GM23248 (cell line): ENCODE measurements at regions not wholly inside any gene's neighbourhood (a gene's known extent, or its start where the extent isn't known, plus 50 kb on each side); places are given as distances from the start of the nearest gene placed in this dataset.

Experiments
- DNase-seq: peaks from one replicate; pipeline ENCODE4 v3.0.0-alpha.2; 2015
- H2AFZ ChIP-seq: fragments of 200-600 bp; sonication (generic); 2 replicates; pipeline ENCODE4 v1.6.1; 2016; ENCODE audit warnings: antibody characterized with exemption
- H3F3A ChIP-seq: fragments of 200-600 bp; sonication (generic); 2 replicates; pipeline ENCODE4 v1.6.1; 2016; ENCODE audit warnings: mild to moderate bottlenecking, antibody characterized with exemption, mixed run types; ENCODE audit not compliant: insufficient read depth
- H3K27ac ChIP-seq: fragments of 200-600 bp; sonication (generic); 2 replicates; pipeline ENCODE4 v1.5.1; 2016; ENCODE audit warnings: mild to moderate bottlenecking
- H3K27me3 ChIP-seq: fragments of 200-600 bp; sonication (generic); replicated peaks from 2 replicates; pipeline ENCODE4 v1.6.1; 2016; ENCODE audit warnings: mild to moderate bottlenecking; ENCODE audit not compliant: insufficient read depth
- H3K36me3 ChIP-seq: fragments of 200-600 bp; sonication (generic); 2 replicates; pipeline ENCODE4 v1.6.1; 2016; ENCODE audit warnings: low read depth, mild to moderate bottlenecking
- H3K4me1 ChIP-seq: fragments of 200-600 bp; sonication (generic); 2 replicates; pipeline ENCODE4 v1.6.1; 2016; ENCODE audit warnings: mild to moderate bottlenecking; ENCODE audit not compliant: insufficient read depth
- H3K4me2 ChIP-seq: fragments of 200-600 bp; sonication (generic); one replicate; pipeline ENCODE4 v1.6.1; 2016; ENCODE audit warnings: mild to moderate bottlenecking; ENCODE audit not compliant: unreplicated experiment
- H3K4me3 ChIP-seq: fragments of 200-600 bp; sonication (generic); 2 replicates; pipeline ENCODE4 v1.5.1; 2016; ENCODE audit warnings: mild to moderate bottlenecking
- H3K79me2 ChIP-seq: fragments of 200-600 bp; sonication (generic); 2 replicates; pipeline ENCODE4 v1.6.1; 2016; ENCODE audit warnings: mild to moderate bottlenecking; ENCODE audit not compliant: insufficient read depth
- H3K9ac ChIP-seq: fragments of 200-600 bp; sonication (generic); 2 replicates; pipeline ENCODE4 v1.6.1; 2016; ENCODE audit warnings: mild to moderate bottlenecking
- H3K9me2 ChIP-seq: fragments of 200-600 bp; sonication (generic); 2 replicates; pipeline ENCODE4 v1.6.1; 2016; ENCODE audit warnings: mixed run types, mild to moderate bottlenecking, moderate library complexity; ENCODE audit not compliant: insufficient read depth
- H3K9me3 ChIP-seq: fragments of 200-600 bp; sonication (generic); one replicate; pipeline ENCODE4 v1.6.1; 2017; ENCODE audit warnings: low read depth
- H4K20me1 ChIP-seq: fragments of 200-600 bp; sonication (generic); 2 replicates; pipeline ENCODE4 v1.6.0; 2016; ENCODE audit not compliant: insufficient read depth
- EZH2 ChIP-seq: fragments of 200-600 bp; sonication (generic); IDR thresholded peaks from 2 replicates; pipeline ENCODE4 v1.6.1; 2018; ENCODE audit warnings: antibody characterized with exemption, mild to moderate bottlenecking; ENCODE audit not compliant: insufficient read depth, poor library complexity, severe bottlenecking
- EZH2phosphoT487 ChIP-seq: fragments of 200-600 bp; sonication (generic); IDR thresholded peaks from 2 replicates; pipeline ENCODE4 v1.6.1; 2018; ENCODE audit warnings: antibody characterized with exemption, moderate library complexity, mild to moderate bottlenecking, low read depth; ENCODE audit not compliant: insufficient read depth
- WGBS, 2 experiments: methylation state at CpG; one replicate each; pipeline ENCODE4 v1.1.6; 2015 to 2017; ENCODE audit warnings: low lambda C conversion rate in 2 of 2, low coverage in 1 of 2; ENCODE audit errors: missing lambda C conversion rate in 2 of 2; 5-methylcytosine and 5-hydroxymethylcytosine counted together
- in situ Hi-C: fragments of 300-500 bp; cut with MboI; formaldehyde crosslinking; loops from 2 replicates; pipeline ENCODE4 v1.15.0; 2020

DNA sequence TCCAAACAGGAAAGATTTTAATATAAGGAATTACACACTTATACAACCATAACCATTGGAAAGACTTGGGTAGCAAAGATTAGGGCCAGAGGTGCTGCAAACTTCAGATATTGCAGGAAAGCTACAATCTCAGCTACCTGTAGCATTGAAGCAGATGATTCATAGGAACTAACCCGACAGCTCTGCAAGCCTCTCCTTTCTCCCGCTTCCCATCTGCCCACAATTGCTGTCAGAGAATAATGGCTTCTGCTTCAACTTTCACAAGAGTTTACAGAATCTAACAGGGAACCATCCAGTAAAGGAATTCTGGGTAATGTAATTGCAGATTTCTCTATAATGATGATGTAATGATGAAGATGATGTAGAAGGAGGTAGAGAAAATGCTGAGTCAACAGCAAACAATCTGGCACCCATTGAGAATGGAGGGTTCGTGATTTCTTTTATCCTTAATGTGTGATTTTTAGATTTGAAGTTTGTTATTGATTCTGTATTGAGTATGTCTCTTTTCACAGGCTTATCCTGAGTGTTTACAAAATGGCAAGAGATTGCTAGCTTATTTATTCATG, 70.8 kb upstream of the USP47 start:
- Histone ChIP-seq H3K4me2 (no peak overlapping the region), H3K79me2 (no peaks in the 10 kb centered on the region)
- in situ Hi-C loops = no loop called here

DNA sequence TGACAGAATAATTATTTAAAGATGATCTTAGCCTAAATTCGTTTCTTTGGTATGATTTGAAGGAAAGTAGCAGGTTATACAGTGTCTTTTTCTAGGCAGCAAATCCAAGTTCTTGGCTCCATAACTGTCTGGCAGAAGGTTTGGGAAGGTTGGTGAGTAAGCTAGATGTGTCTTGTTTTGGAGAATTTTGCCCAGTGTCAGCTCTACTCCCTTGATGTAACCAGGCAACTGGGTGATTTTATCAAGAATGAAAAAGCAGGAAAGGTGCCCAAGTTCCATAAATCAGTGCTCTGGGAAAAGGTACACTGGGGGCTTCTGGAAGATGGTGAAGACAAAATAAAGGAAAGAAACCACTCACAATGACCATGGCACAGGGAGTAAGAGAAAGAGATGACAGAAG, 71.5 kb upstream of the USP47 start:
- in situ Hi-C loops = no loop called here
- Histone ChIP-seq H3K9me2 (no peaks in the 10 kb centered on the region), H3K4me1 (no peaks in the 10 kb centered on the region), H3K9ac (no peak overlapping the region), H3K27ac (no peak overlapping the region), H3F3A (no peaks in the 10 kb centered on the region), H3K4me3 (no peak overlapping the region), H3K36me3 (no peaks in the 10 kb centered on the region), H3K9me3 (no peaks in the 10 kb centered on the region), H3K27me3 (peaks cover 75% of the 10 kb centered on the region), H2AFZ (no peak overlapping the region), H3K4me2 (no peak overlapping the region), H3K79me2 (no peaks in the 10 kb centered on the region), H4K20me1 (no peaks in the 10 kb centered on the region)
- DNase-seq = no peak
- TF ChIP-seq EZH2phosphoT487 (no peak), EZH2 (no peak)
- 0 to 3% methylated on average over 1 of the region's 1 CpG for WGBS, 2 experiments

More for the DNA sequence above, 70.8 kb upstream of the USP47 start:
- Histone ChIP-seq H3K9ac (no peak overlapping the region), H3K9me2 (no peaks in the 10 kb centered on the region), H3K4me1 (no peaks in the 10 kb centered on the region), H3K27ac (no peak overlapping the region), H3K4me3 (no peak overlapping the region), H2AFZ (no peak overlapping the region), H4K20me1 (no peaks in the 10 kb centered on the region), H3K9me3 (no peaks in the 10 kb centered on the region), H3K27me3 (peaks cover 76% of the 10 kb centered on the region), H3F3A (no peaks in the 10 kb centered on the region), H3K36me3 (no peaks in the 10 kb centered on the region)
- no peak for TF ChIP-seq EZH2
- TF ChIP-seq EZH2phosphoT487 = no peak
- DNase-seq = no peak
- WGBS, 2 experiments = 83 to 84% methylated on average over 3 of the region's 3 CpGs

DNA sequence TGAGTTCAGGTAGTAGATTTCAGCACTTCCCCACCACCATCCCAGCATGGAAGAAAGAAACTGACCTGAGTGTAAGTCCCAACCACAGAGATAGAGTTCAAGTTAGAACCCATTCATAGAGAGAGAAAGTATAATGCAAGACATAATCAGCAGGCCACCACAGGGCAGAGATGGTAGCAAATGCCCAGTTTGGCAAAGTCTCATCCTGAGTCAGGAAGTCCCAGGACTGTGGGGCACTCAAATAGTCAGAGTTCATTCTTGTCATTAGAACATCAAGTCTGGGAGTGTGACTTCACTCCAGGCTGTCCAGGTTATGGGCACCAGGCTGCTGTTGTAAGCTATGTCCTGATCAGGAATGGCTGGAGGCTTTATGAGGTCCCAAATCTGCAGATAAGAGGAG, 72.0 kb upstream of the USP47 start:
- Histone ChIP-seq H3K9ac (no peak overlapping the region), H4K20me1 (no peaks in the 10 kb centered on the region), H3K9me2 (no peaks in the 10 kb centered on the region), H3K79me2 (no peaks in the 10 kb centered on the region), H3K27me3 (peaks cover 75% of the 10 kb centered on the region), H3K4me2 (no peak overlapping the region), H3K9me3 (no peaks in the 10 kb centered on the region), H3K4me3 (no peak overlapping the region), H3K36me3 (no peaks in the 10 kb centered on the region), H2AFZ (no peak overlapping the region), H3K27ac (no peak overlapping the region), H3F3A (no peaks in the 10 kb centered on the region), H3K4me1 (no peaks in the 10 kb centered on the region)
- TF ChIP-seq EZH2phosphoT487 (no peak), EZH2 (no peak)
- in situ Hi-C loops = no loop called here
- DNase-seq = no peak

DNA sequence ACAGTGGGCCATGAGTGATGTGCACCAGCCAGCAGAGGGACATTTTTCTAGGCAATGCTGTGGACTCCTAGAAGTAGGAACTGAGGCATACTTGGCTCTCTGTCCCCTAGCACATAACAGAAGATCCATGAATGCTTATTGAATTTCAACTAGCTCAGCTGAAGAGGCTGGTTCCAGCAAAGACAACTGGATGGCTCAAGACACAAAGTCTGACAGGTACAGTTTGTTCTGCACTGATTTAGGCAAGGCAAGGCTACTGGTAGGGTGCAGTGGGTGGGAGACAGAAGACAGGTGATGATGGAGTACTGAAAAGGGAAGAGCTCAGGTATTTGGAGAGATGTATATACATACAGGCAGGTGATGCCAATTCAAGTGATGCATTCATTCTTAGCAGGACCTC, 72.4 kb upstream of the USP47 start:
- H4K20me1 ChIP-seq = no peaks in the 10 kb centered on the region
- in situ Hi-C loops = no loop called here
- no peaks in the 10 kb centered on the region for H3K4me1 ChIP-seq
- no peak overlapping the region for H3K4me3 ChIP-seq
- no peaks in the 10 kb centered on the region for H3K9me2 ChIP-seq
- no peak overlapping the region for H2AFZ ChIP-seq
- H3K79me2 ChIP-seq = no peaks in the 10 kb centered on the region
- no peak overlapping the region for H3K9ac ChIP-seq
- no peak for DNase-seq
- no peak overlapping the region for H3K27ac ChIP-seq
- no peaks in the 10 kb centered on the region for H3K36me3 ChIP-seq
- H3K4me2 ChIP-seq = no peak overlapping the region
- H3K27me3 ChIP-seq = peaks cover 74% of the 10 kb centered on the region
- TF ChIP-seq EZH2 (no peak), EZH2phosphoT487 (no peak)
- H3F3A ChIP-seq = no peaks in the 10 kb centered on the region
- no peaks in the 10 kb centered on the region for H3K9me3 ChIP-seq

DNA sequence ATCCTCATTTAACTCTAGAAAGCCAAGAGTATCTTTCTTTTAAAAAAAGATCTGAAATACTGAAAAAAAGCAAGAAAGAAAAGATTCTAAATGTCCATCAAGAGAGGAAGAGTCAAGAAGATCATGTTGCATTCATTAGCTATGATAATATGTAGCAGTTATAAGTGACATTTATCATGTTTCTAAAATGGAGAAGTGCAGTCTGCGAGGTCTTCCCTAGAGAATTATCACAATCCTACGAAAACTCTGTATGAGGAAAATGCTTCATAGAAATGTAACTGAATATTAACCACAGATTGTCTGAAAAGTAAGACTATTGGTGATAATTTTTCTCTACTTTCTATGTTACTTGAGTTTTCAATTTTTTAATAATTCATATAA, 77.4 kb upstream of the USP47 start:
- no peak for DNase-seq
- Histone ChIP-seq H3K36me3 (no peaks in the 10 kb centered on the region), H3F3A (no peaks in the 10 kb centered on the region), H3K4me1 (no peaks in the 10 kb centered on the region), H3K79me2 (no peaks in the 10 kb centered on the region), H3K27me3 (peaks cover 79% of the 10 kb centered on the region), H3K9me2 (no peaks in the 10 kb centered on the region), H3K4me2 (no peak overlapping the region), H3K9ac (no peak overlapping the region), H3K4me3 (no peak overlapping the region), H2AFZ (no peak overlapping the region), H3K9me3 (no peaks in the 10 kb centered on the region), H3K27ac (no peak overlapping the region), H4K20me1 (no peaks in the 10 kb centered on the region)
- no peak for TF ChIP-seq EZH2phosphoT487
- TF ChIP-seq EZH2 = no peak
- 28 to 31% methylated on average over 2 of the region's 2 CpGs for WGBS, 2 experiments
- in situ Hi-C loops = no loop called here
